H1 (cell line): ENCODE measurements at regions not wholly inside any gene's neighbourhood (a gene's known extent, or its start where the extent isn't known, plus 50 kb on each side); places are given as distances from the start of the nearest gene placed in this dataset.

Source experiments
- CTCF ChIA-PET: fragments of 300-600 bp; sonication (Branson Sonifier 250); formaldehyde crosslinking; loops from one replicate; lab custom pipeline; 2021; ENCODE audit not compliant: partially characterized antibody; lab: Charles Lee
- POLR2A ChIA-PET: fragments of 300-600 bp; sonication (Branson Sonifier 250); formaldehyde crosslinking; loops from one replicate; lab custom pipeline; 2021; ENCODE audit warnings: inconsistent platforms; ENCODE audit not compliant: partially characterized antibody; lab: Charles Lee
- DNase-seq, 2 experiments: peaks; one replicate each; pipeline versions ENCODE4 v3.0.0 to v3.0.0-alpha.2; 2010 to 2022; ENCODE audit warnings: low spot score in 2 of 2, low read depth in 1 of 2, mixed read lengths in 1 of 2
- FAIRE-seq: peaks from 2 replicates; lab custom pipeline; 2011; peaks lifted over from hg19 to GRCh38; lab: Jason Lieb, UNC
- H2AFZ ChIP-seq: 2 replicates; pipeline ENCODE4 v1.8.1; 2012; ENCODE audit warnings: low read length, inconsistent platforms
- H2AK5ac ChIP-seq: 2 replicates; pipeline ENCODE4 v1.6.1; 2013; ENCODE audit warnings: low read depth, low read length
- H2BK120ac ChIP-seq: replicated peaks from 2 replicates; pipeline ENCODE3; 2013; ENCODE audit warnings: low read depth, low read length, inconsistent platforms
- H2BK12ac ChIP-seq: 2 replicates; pipeline ENCODE4 v1.6.1; 2013; ENCODE audit warnings: low read depth, low read length
- H2BK15ac ChIP-seq: 2 replicates; pipeline ENCODE4 v1.6.1; 2013; ENCODE audit warnings: low read length
- H2BK20ac ChIP-seq: 2 replicates; pipeline ENCODE4 v1.6.1; 2013; ENCODE audit warnings: low read length
- H2BK5ac ChIP-seq: 2 replicates; pipeline ENCODE4 v1.6.1; 2013; ENCODE audit warnings: low read depth, low read length
- H3K14ac ChIP-seq: 2 replicates; pipeline ENCODE4 v1.6.1; 2013; ENCODE audit warnings: inconsistent platforms; ENCODE audit not compliant: insufficient read length
- H3K18ac ChIP-seq: 2 replicates; pipeline ENCODE4 v1.6.1; 2013; ENCODE audit warnings: low read length; ENCODE audit errors: extremely low read depth
- H3K23ac ChIP-seq: 2 replicates; pipeline ENCODE4 v1.6.1; 2013; ENCODE audit warnings: inconsistent platforms; ENCODE audit not compliant: insufficient read length
- H3K23me2 ChIP-seq: 2 replicates; pipeline ENCODE4 v1.6.1; 2013; ENCODE audit warnings: low read depth, low read length
- H3K27ac ChIP-seq: 2 replicates; pipeline ENCODE4 v1.6.1; 2011; ENCODE audit warnings: low read depth, low read length, inconsistent platforms
- H3K27me3 ChIP-seq, 4 experiments: replicated peaks in 1 of 4; 1 replicate in 1 of 4; 2 replicates in 3 of 4; pipeline versions ENCODE4 v1.6.1 to v1.8.1; 2011 to 2013; ENCODE audit warnings: low read length in 3 of 4, mild to moderate bottlenecking in 3 of 4, inconsistent platforms in 2 of 4, mixed read lengths in 2 of 4, moderate library complexity in 1 of 4; ENCODE audit not compliant: control insufficient read depth in 3 of 4, insufficient read depth in 3 of 4; ENCODE audit errors: extremely low read depth in 1 of 4
- H3K36me3 ChIP-seq, 4 experiments: 2 replicates each; pipeline versions ENCODE4 v1.6.1 to v1.8.1; 2011 to 2013; ENCODE audit warnings: mild to moderate bottlenecking in 4 of 4, low read length in 3 of 4, moderate library complexity in 2 of 4, control low read depth in 1 of 4, inconsistent platforms in 1 of 4; ENCODE audit not compliant: insufficient read depth in 4 of 4, control insufficient read depth in 2 of 4
- H3K4ac ChIP-seq: replicated peaks from 2 replicates; pipeline ENCODE3; 2013; ENCODE audit warnings: low read length, low read depth, mixed read lengths, inconsistent platforms; ENCODE audit not compliant: insufficient read length
- H3K4me1 ChIP-seq, 4 experiments: replicated peaks in 1 of 4; 1 replicate in 1 of 4; 2 replicates in 3 of 4; pipeline versions ENCODE4 v1.6.1 to v1.8.1; 2011 to 2013; ENCODE audit warnings: low read length in 3 of 4, inconsistent platforms in 2 of 4, mixed read lengths in 1 of 4; ENCODE audit not compliant: insufficient read depth in 4 of 4, control insufficient read depth in 3 of 4
- H3K4me2 ChIP-seq, 2 experiments: 2 replicates each; pipeline versions ENCODE4 v1.6.1 to v1.8.1; 2011 to 2013; ENCODE audit warnings: low read depth in 2 of 2, low read length in 2 of 2, control low read depth in 1 of 2, inconsistent platforms in 1 of 2, mild to moderate bottlenecking in 1 of 2; ENCODE audit not compliant: insufficient read depth in 1 of 2
- H3K4me3 ChIP-seq, 4 experiments: fragments of 200-600, 300-600 bp in 1 of 4; sonication (generic), shearing (Covaris generic), sonication (Bioruptor Twin) in 1 of 4; 2 replicates each; pipeline versions ENCODE4 v1.5.1 to v1.8.1; 2011 to 2016; ENCODE audit warnings: low read length in 4 of 4, low read depth in 3 of 4, control low read depth in 2 of 4, inconsistent platforms in 2 of 4, mild to moderate bottlenecking in 2 of 4, mixed read lengths in 1 of 4, moderate library complexity in 1 of 4; ENCODE audit not compliant: insufficient read depth in 2 of 4; ENCODE audit errors: extremely low read depth in 1 of 4
- H3K56ac ChIP-seq: replicated peaks from 2 replicates; pipeline ENCODE3; 2013; ENCODE audit warnings: low read depth, mild to moderate bottlenecking, mixed read lengths, low read length, inconsistent platforms; ENCODE audit not compliant: insufficient read length
- H3K79me1 ChIP-seq: 2 replicates; pipeline ENCODE4 v1.6.1; 2013; ENCODE audit warnings: low read depth, low read length, control low read depth
- H3K79me2 ChIP-seq, 2 experiments: 2 replicates each; pipeline versions ENCODE4 v1.6.1 to v1.8.1; 2012 to 2013; ENCODE audit warnings: low read length in 2 of 2, mild to moderate bottlenecking in 2 of 2, inconsistent platforms in 1 of 2; ENCODE audit not compliant: insufficient read depth in 2 of 2, control insufficient read depth in 1 of 2
- H3K9ac ChIP-seq, 4 experiments: replicated peaks in 1 of 4; 1 replicate in 1 of 4; 2 replicates in 3 of 4; pipeline versions ENCODE4 v1.6.1 to v1.8.1; 2011 to 2013; ENCODE audit warnings: low read depth in 3 of 4, low read length in 3 of 4, control low read depth in 2 of 4, mild to moderate bottlenecking in 2 of 4, moderate library complexity in 2 of 4, inconsistent platforms in 1 of 4; ENCODE audit errors: extremely low read depth in 1 of 4
- H3K9me3 ChIP-seq, 2 experiments: 2 replicates each; pipeline versions ENCODE4 v1.6.1 to v1.8.1; 2012 to 2013; ENCODE audit warnings: mild to moderate bottlenecking in 2 of 2, moderate library complexity in 2 of 2, control low read depth in 1 of 2, inconsistent platforms in 1 of 2, low read depth in 1 of 2, low read length in 1 of 2, mixed read lengths in 1 of 2; ENCODE audit not compliant: insufficient read depth in 2 of 2
- H4K20me1 ChIP-seq, 2 experiments: replicated peaks in 1 of 2; 2 replicates each; pipeline versions ENCODE3 to v1.8.1; 2011 to 2013; ENCODE audit warnings: inconsistent platforms in 2 of 2, low read length in 2 of 2, mild to moderate bottlenecking in 1 of 2; ENCODE audit not compliant: insufficient read depth in 2 of 2, control insufficient read depth in 1 of 2
- H4K5ac ChIP-seq: 2 replicates; pipeline ENCODE4 v1.6.1; 2013; ENCODE audit warnings: low read length, low read depth, mixed read lengths, inconsistent platforms; ENCODE audit not compliant: insufficient read length
- H4K8ac ChIP-seq: 2 replicates; pipeline ENCODE4 v1.8.0; 2013; ENCODE audit warnings: mild to moderate bottlenecking, moderate library complexity, low read length, inconsistent platforms; ENCODE audit not compliant: insufficient read depth; ENCODE audit errors: extremely low read depth
- H4K91ac ChIP-seq: replicated peaks from 2 replicates; pipeline ENCODE3; 2013; ENCODE audit warnings: low read length, mixed read lengths, inconsistent platforms; ENCODE audit not compliant: insufficient read length
- BCL11A ChIP-seq, 2 experiments: IDR thresholded peaks; one replicate each; pipeline ENCODE4 v1.6.1; 2011; ENCODE audit warnings: low read depth in 2 of 2, low read length in 2 of 2, mild to moderate bottlenecking in 2 of 2
- CBX5 ChIP-seq: fragments of 300-800, 300-1000 bp; sonication (generic); IDR thresholded peaks from 2 replicates; pipeline ENCODE4 v1.7.1; 2016; ENCODE audit warnings: antibody characterized with exemption, low read length, low read depth
- CTBP2 ChIP-seq: IDR thresholded peaks from 2 replicates; pipeline ENCODE4 v1.7.0; 2011; ENCODE audit warnings: borderline replicate concordance, mild to moderate bottlenecking, moderate library complexity, mixed read lengths, low read length; ENCODE audit not compliant: insufficient read depth, insufficient read length
- KDM1A ChIP-seq: fragments of 200-600, 300-600 bp; sonication (generic); IDR thresholded peaks from 2 replicates; pipeline ENCODE4 v1.7.1; 2016; ENCODE audit warnings: mild to moderate bottlenecking, low read length, borderline replicate concordance
- MAFK ChIP-seq: IDR thresholded peaks from 2 replicates; pipeline ENCODE4 v1.6.1; 2012; ENCODE audit warnings: low read depth, mild to moderate bottlenecking, improper control_type of control experiment, low read length
- NANOG ChIP-seq: IDR thresholded peaks from 2 replicates; pipeline ENCODE4 v1.6.1; 2011; ENCODE audit warnings: low read length, low read depth, mild to moderate bottlenecking, inconsistent platforms; ENCODE audit not compliant: insufficient read depth, poor library complexity, severe bottlenecking
- RFX5 ChIP-seq: IDR thresholded peaks from 2 replicates; pipeline ENCODE4 v1.6.1; 2011; ENCODE audit warnings: low read depth, low read length, improper control_type of control experiment, borderline replicate concordance
- SIN3A ChIP-seq, 2 experiments: IDR thresholded peaks in 1 of 2; conservative IDR thresholded peaks in 1 of 2; 2 replicates each; pipeline ENCODE4 v1.6.1; 2011 to 2012; ENCODE audit warnings: low read length in 2 of 2, improper control_type of control experiment in 1 of 2, low read depth in 1 of 2, mild to moderate bottlenecking in 1 of 2
- SP1 ChIP-seq: IDR thresholded peaks from 2 replicates; pipeline ENCODE4 v1.6.1; 2011; ENCODE audit warnings: low read depth, low read length
- SP2 ChIP-seq: IDR thresholded peaks from 2 replicates; pipeline ENCODE4 v1.6.1; 2012; ENCODE audit warnings: mild to moderate bottlenecking, low read length, inconsistent platforms
- SUZ12 ChIP-seq: fragments of 200-600 bp; sonication (generic); IDR thresholded peaks from 2 replicates; pipeline ENCODE4 v1.6.1; 2012; ENCODE audit warnings: mild to moderate bottlenecking, inconsistent platforms, low read length, moderate library complexity, mixed read lengths
- WGBS, 2 experiments: shearing (Covaris generic) in 1 of 2; methylation state at CpG; one replicate each; pipeline versions ENCODE4 v1.1.6 to v1.1.7; 2013 to 2015; ENCODE audit warnings: low lambda C conversion rate in 2 of 2, mixed read lengths in 2 of 2, inconsistent platforms in 1 of 2, low coverage in 1 of 2, missing lambda C conversion rate in 1 of 2; ENCODE audit not compliant: insufficient replicate concordance in 2 of 2, insufficient coverage in 1 of 2, insufficient read length in 1 of 2; ENCODE audit errors: extremely low coverage in 1 of 2, missing lambda C conversion rate in 1 of 2; 5-methylcytosine and 5-hydroxymethylcytosine counted together
- TF ChIP-seq, protein P1 (sequence below), 3 experiments: IDR thresholded peaks; 1 replicate in 2 of 3; 2 replicates in 1 of 3; pipeline versions ENCODE4 v1.5.1 to v1.6.1; 2011; ENCODE audit warnings: low read length in 3 of 3, mild to moderate bottlenecking in 3 of 3, inconsistent platforms in 2 of 3, low read depth in 1 of 3, moderate library complexity in 1 of 3; ENCODE audit not compliant: insufficient read depth in 1 of 3; ENCODE audit errors: control extremely low read depth in 1 of 3

DNA sequence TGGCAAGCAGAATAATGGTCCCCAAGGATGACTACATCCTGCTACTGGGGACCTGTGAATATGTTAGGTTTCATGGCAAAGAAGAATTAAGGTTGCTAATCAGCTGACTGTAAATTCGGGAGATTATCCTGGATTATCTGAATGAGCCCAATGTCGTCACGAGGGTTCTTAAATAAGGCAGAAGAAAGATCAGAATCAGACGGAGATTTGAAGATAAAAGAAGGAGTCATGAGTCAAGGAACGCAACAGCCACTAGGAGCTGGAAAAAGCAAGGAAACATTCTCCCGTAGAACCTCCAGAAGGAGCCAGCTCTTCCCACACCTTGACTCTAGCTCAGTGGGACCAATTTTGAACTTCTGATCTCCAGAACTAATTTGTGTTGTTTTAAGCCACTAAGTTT lies 82.9 kb upstream of the APBB1IP start:
- Histone ChIP-seq H4K5ac (no peak overlapping the region), H3K4ac (no peak overlapping the region), H3K27ac (no peak overlapping the region), H2BK120ac (no peak overlapping the region), H2BK5ac (no peak overlapping the region), H3K36me3 (no peaks in the 10 kb centered on the region), H3K27me3 (no peaks in the 10 kb centered on the region), H3K18ac (no peak overlapping the region), H2BK15ac (no peak overlapping the region), H3K9ac (no peak overlapping the region), H2AFZ (no peak overlapping the region), H3K23me2 (no peaks in the 10 kb centered on the region), H2BK20ac (no peak overlapping the region), H3K14ac (no peak overlapping the region), H3K23ac (no peak overlapping the region), H3K79me2 (no peaks in the 10 kb centered on the region), H3K9me3 (no peaks in the 10 kb centered on the region), H4K8ac (no peak overlapping the region), H3K79me1 (no peaks in the 10 kb centered on the region), H3K4me1 (no peaks in the 10 kb centered on the region), H3K56ac (no peak overlapping the region), H3K4me3 (no peak overlapping the region), H3K4me2 (no peak overlapping the region), H2AK5ac (no peak overlapping the region), H2BK12ac (no peak overlapping the region), H4K91ac (no peak overlapping the region), H4K20me1 (no peaks in the 10 kb centered on the region)
- ChIA-PET CTCF (interaction anchor here (0.7 to 2.7 kb wide), 4 partner anchors 20 to 198 kb away, joined by 3 to 7 read pairs (median 4); no protein-coding TSS in a partner anchor), POLR2A (no interaction called here)
- 89% methylated on average over 6 of the region's 6 CpGs; no CpG with 5 or more reads in 1 of the 2 experiments for WGBS, 2 experiments
- FAIRE-seq (no peak), DNase-seq (no peak)
- no peak for TF ChIP-seq CBX5
- TF ChIP-seq KDM1A: no peak
- no peak for TF ChIP-seq BCL11A (IDR thresholded peaks at IDR 0.05; ENCODE audit: low read depth in 2 of 2, low read length in 2 of 2)
- TF ChIP-seq RFX5: no peak
- TF ChIP-seq SIN3A (conservative IDR thresholded peaks at IDR 0.05 in 1 of 2, IDR thresholded peaks at IDR 0.05 in 1 of 2; ENCODE audit: low read depth in 1 of 2, low read length in 2 of 2): no peak
- no peak for TF ChIP-seq SP1
- TF ChIP-seq, protein P1, sequence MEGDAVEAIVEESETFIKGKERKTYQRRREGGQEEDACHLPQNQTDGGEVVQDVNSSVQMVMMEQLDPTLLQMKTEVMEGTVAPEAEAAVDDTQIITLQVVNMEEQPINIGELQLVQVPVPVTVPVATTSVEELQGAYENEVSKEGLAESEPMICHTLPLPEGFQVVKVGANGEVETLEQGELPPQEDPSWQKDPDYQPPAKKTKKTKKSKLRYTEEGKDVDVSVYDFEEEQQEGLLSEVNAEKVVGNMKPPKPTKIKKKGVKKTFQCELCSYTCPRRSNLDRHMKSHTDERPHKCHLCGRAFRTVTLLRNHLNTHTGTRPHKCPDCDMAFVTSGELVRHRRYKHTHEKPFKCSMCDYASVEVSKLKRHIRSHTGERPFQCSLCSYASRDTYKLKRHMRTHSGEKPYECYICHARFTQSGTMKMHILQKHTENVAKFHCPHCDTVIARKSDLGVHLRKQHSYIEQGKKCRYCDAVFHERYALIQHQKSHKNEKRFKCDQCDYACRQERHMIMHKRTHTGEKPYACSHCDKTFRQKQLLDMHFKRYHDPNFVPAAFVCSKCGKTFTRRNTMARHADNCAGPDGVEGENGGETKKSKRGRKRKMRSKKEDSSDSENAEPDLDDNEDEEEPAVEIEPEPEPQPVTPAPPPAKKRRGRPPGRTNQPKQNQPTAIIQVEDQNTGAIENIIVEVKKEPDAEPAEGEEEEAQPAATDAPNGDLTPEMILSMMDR (IDR thresholded peaks at IDR 0.05; ENCODE audit: control extremely low read depth in 1 of 3, insufficient read depth in 1 of 3, low read depth in 1 of 3, low read length in 3 of 3): no peak
- no peak for TF ChIP-seq SP2
- TF ChIP-seq MAFK: no peak
- no peak for TF ChIP-seq NANOG
- no peak for TF ChIP-seq SUZ12
- no peak for TF ChIP-seq CTBP2
